ENCODE measurements at regions not wholly inside any gene's neighbourhood (a gene's known extent, or its start where the extent isn't known, plus 50 kb on each side); places are given as distances from the start of the nearest gene placed in this dataset.

GRCh38 chr9:90447773-90448172 is 194.9 kb downstream of the DIRAS2 start:
- Mint-ChIP-seq H3K4me1 (no peaks in the 10 kb centered on the region), H3K27me3 (peaks cover 6% of the 10 kb centered on the region), H3K27ac (no peak overlapping the region), H3K4me3 (no peak overlapping the region), H3K36me3 (no peaks in the 10 kb centered on the region), H3K9me3 (no peaks in the 10 kb centered on the region)

- peaks cover 4% of the 10 kb centered on the region for H3K27me3 Mint-ChIP-seq
These were observed 193.3 kb downstream of the DIRAS2 start for GRCh38 chr9:90449213-90449925.

GRCh38 chr9:90451804-90452203 is 190.8 kb downstream of the DIRAS2 start:
- Mint-ChIP-seq H3K36me3 (no peaks in the 10 kb centered on the region), H3K27ac (no peak overlapping the region), H3K27me3 (peaks cover 5% of the 10 kb centered on the region), H3K9me3 (no peaks in the 10 kb centered on the region), H3K4me3 (no peak overlapping the region), H3K4me1 (no peaks in the 10 kb centered on the region)

More at GRCh38 chr9:90449213-90449925, 193.3 kb downstream of the DIRAS2 start:
- Mint-ChIP-seq H3K36me3 (no peaks in the 10 kb centered on the region), H3K4me3 (no peak overlapping the region), H3K9me3 (no peaks in the 10 kb centered on the region), H3K4me1 (no peaks in the 10 kb centered on the region), H3K27ac (no peak overlapping the region)

- H3K4me1 Mint-ChIP-seq, result no peaks in the 10 kb centered on the region
- no peak overlapping the region for H3K4me3 Mint-ChIP-seq
- no peak overlapping the region for H3K27ac Mint-ChIP-seq
- no peaks in the 10 kb centered on the region for H3K36me3 Mint-ChIP-seq
- H3K9me3 Mint-ChIP-seq, result no peaks in the 10 kb centered on the region
- H3K27me3 Mint-ChIP-seq, result peaks cover 6% of the 10 kb centered on the region
These were observed 187.3 kb downstream of the DIRAS2 start for GRCh38 chr9:90455316-90455715.

GRCh38 chr9:90457386-90458190 is 185.0 kb downstream of the DIRAS2 start:
- Mint-ChIP-seq H3K27me3 (peaks cover 6% of the 10 kb centered on the region), H3K9me3 (no peaks in the 10 kb centered on the region), H3K27ac (no peak overlapping the region), H3K4me3 (no peak overlapping the region), H3K36me3 (no peaks in the 10 kb centered on the region), H3K4me1 (no peaks in the 10 kb centered on the region)

GRCh38 chr9:90458485-90458884 is 184.1 kb downstream of the DIRAS2 start:
- no peak overlapping the region for H3K27ac Mint-ChIP-seq
- no peaks in the 10 kb centered on the region for H3K36me3 Mint-ChIP-seq
- no peak overlapping the region for H3K4me3 Mint-ChIP-seq
- no peaks in the 10 kb centered on the region for H3K9me3 Mint-ChIP-seq
- peaks cover 6% of the 10 kb centered on the region for H3K27me3 Mint-ChIP-seq
- H3K4me1 Mint-ChIP-seq, result no peaks in the 10 kb centered on the region

- Mint-ChIP-seq H3K36me3 (no peaks in the 10 kb centered on the region), H3K4me1 (no peaks in the 10 kb centered on the region), H3K27me3 (peaks cover 6% of the 10 kb centered on the region), H3K4me3 (no peak overlapping the region), H3K27ac (no peak overlapping the region), H3K9me3 (no peaks in the 10 kb centered on the region)
These were observed 183.3 kb downstream of the DIRAS2 start for GRCh38 chr9:90459321-90459720.

GRCh38 chr9:90460220-90460619 is 182.4 kb downstream of the DIRAS2 start:
- no peaks in the 10 kb centered on the region for H3K36me3 Mint-ChIP-seq
- no peak overlapping the region for H3K27ac Mint-ChIP-seq
- peaks cover 6% of the 10 kb centered on the region for H3K27me3 Mint-ChIP-seq
- no peak overlapping the region for H3K4me3 Mint-ChIP-seq
- H3K9me3 Mint-ChIP-seq, result no peaks in the 10 kb centered on the region
- no peaks in the 10 kb centered on the region for H3K4me1 Mint-ChIP-seq

- no peaks in the 10 kb centered on the region for H3K4me1 Mint-ChIP-seq
- H3K27ac Mint-ChIP-seq, result no peak overlapping the region
- H3K9me3 Mint-ChIP-seq, result no peaks in the 10 kb centered on the region
- no peak overlapping the region for H3K4me3 Mint-ChIP-seq
- no peaks in the 10 kb centered on the region for H3K36me3 Mint-ChIP-seq
- no peaks in the 10 kb centered on the region for H3K27me3 Mint-ChIP-seq
These were observed 177.6 kb downstream of the DIRAS2 start for GRCh38 chr9:90464978-90465377.

GRCh38 chr9:90466441-90466840 is 176.2 kb downstream of the DIRAS2 start:
- peaks cover 2% of the 10 kb centered on the region for H3K27me3 Mint-ChIP-seq
- H3K36me3 Mint-ChIP-seq, result no peaks in the 10 kb centered on the region
- no peak overlapping the region for H3K4me3 Mint-ChIP-seq

GRCh38 chr9:90469435-90469834 is 173.2 kb downstream of the DIRAS2 start:
- Mint-ChIP-seq H3K4me3 (no peak overlapping the region), H3K9me3 (no peaks in the 10 kb centered on the region), H3K4me1 (no peaks in the 10 kb centered on the region), H3K27ac (no peak overlapping the region), H3K36me3 (no peaks in the 10 kb centered on the region), H3K27me3 (peaks cover 6% of the 10 kb centered on the region)

More at GRCh38 chr9:90466441-90466840, 176.2 kb downstream of the DIRAS2 start:
- Mint-ChIP-seq H3K27ac (no peak overlapping the region), H3K4me1 (no peaks in the 10 kb centered on the region), H3K9me3 (no peaks in the 10 kb centered on the region)

GRCh38 chr9:90469865-90470387 is 172.7 kb downstream of the DIRAS2 start:
- no peak overlapping the region for H3K4me3 Mint-ChIP-seq
- H3K9me3 Mint-ChIP-seq, result no peaks in the 10 kb centered on the region
- H3K27me3 Mint-ChIP-seq, result peaks cover 6% of the 10 kb centered on the region
- no peaks in the 10 kb centered on the region for H3K36me3 Mint-ChIP-seq
- no peaks in the 10 kb centered on the region for H3K4me1 Mint-ChIP-seq
- H3K27ac Mint-ChIP-seq, result no peak overlapping the region

GRCh38 chr9:90476058-90476457 is 166.6 kb downstream of the DIRAS2 start:
- no peaks in the 10 kb centered on the region for H3K4me1 Mint-ChIP-seq
- peaks cover 6% of the 10 kb centered on the region for H3K27me3 Mint-ChIP-seq
- no peaks in the 10 kb centered on the region for H3K36me3 Mint-ChIP-seq
- no peak overlapping the region for H3K4me3 Mint-ChIP-seq
- H3K27ac Mint-ChIP-seq, result no peak overlapping the region
- H3K9me3 Mint-ChIP-seq, result no peaks in the 10 kb centered on the region

GRCh38 chr9:90477535-90477934 is 165.1 kb downstream of the DIRAS2 start:
- Mint-ChIP-seq H3K9me3 (no peaks in the 10 kb centered on the region), H3K27me3 (peaks cover 6% of the 10 kb centered on the region), H3K27ac (no peak overlapping the region), H3K4me3 (no peak overlapping the region), H3K36me3 (no peaks in the 10 kb centered on the region), H3K4me1 (no peaks in the 10 kb centered on the region)

GRCh38 chr9:90478821-90479220 is 163.8 kb downstream of the DIRAS2 start:
- Mint-ChIP-seq H3K27ac (no peak overlapping the region), H3K36me3 (no peaks in the 10 kb centered on the region), H3K27me3 (peaks cover 8% of the 10 kb centered on the region), H3K9me3 (no peaks in the 10 kb centered on the region), H3K4me1 (no peaks in the 10 kb centered on the region), H3K4me3 (no peak overlapping the region)

GRCh38 chr9:90485028-90485427 is 157.6 kb downstream of the DIRAS2 start:
- Mint-ChIP-seq H3K36me3 (no peaks in the 10 kb centered on the region), H3K27me3 (peaks cover 20% of the 10 kb centered on the region), H3K4me1 (no peaks in the 10 kb centered on the region), H3K4me3 (no peak overlapping the region), H3K9me3 (no peaks in the 10 kb centered on the region), H3K27ac (no peak overlapping the region)

Data from activated naive CD4-positive, alpha-beta T cell treated with anti-CD3 and anti-CD28 coated beads, Interleukin-2, amount 50 U/mL, for 24 hours (primary cell).